ENCODE measurements at regions not wholly inside any gene's neighbourhood (a gene's known extent, or its start where the extent isn't known, plus 50 kb on each side); places are given as distances from the start of the nearest gene placed in this dataset.

- H3K9me3 ChIP-seq (ENCODE audit: low read length): no peaks in the 10 kb centered on the region
- H2AFZ ChIP-seq (ENCODE audit: low read depth, low read length): no peak overlapping the region
- no peaks in the 10 kb centered on the region for H3K27me3 ChIP-seq (ENCODE audit: insufficient read depth, low read length)
- H3K36me3 ChIP-seq (ENCODE audit: insufficient read depth, low read length): no peaks in the 10 kb centered on the region
- no peak overlapping the region for H3K4me3 ChIP-seq (ENCODE audit: low read length)
- H3K4me1 ChIP-seq (ENCODE audit: insufficient read depth, low read length): no peaks in the 10 kb centered on the region
Measured at GRCh38 chr5:3251784-3252183, 343.8 kb upstream of the IRX1 start.

- Histone ChIP-seq H3K4me3 (ENCODE audit: low read length) (no peak overlapping the region), H2AFZ (ENCODE audit: low read depth, low read length) (no peak overlapping the region), H3K36me3 (ENCODE audit: insufficient read depth, low read length) (no peaks in the 10 kb centered on the region), H3K27me3 (ENCODE audit: insufficient read depth, low read length) (no peaks in the 10 kb centered on the region), H3K9me3 (ENCODE audit: low read length) (no peaks in the 10 kb centered on the region), H3K4me1 (ENCODE audit: insufficient read depth, low read length) (no peaks in the 10 kb centered on the region)
Measured at GRCh38 chr5:3249401-3249800, 346.2 kb upstream of the IRX1 start.

- Histone ChIP-seq H3K4me3 (ENCODE audit: low read length) (no peak overlapping the region), H3K9me3 (ENCODE audit: low read length) (no peaks in the 10 kb centered on the region), H3K4me1 (ENCODE audit: insufficient read depth, low read length) (no peaks in the 10 kb centered on the region), H3K36me3 (ENCODE audit: insufficient read depth, low read length) (no peaks in the 10 kb centered on the region), H2AFZ (ENCODE audit: low read depth, low read length) (no peak overlapping the region), H3K27me3 (ENCODE audit: insufficient read depth, low read length) (no peaks in the 10 kb centered on the region)
Measured at GRCh38 chr5:3237276-3237868, 358.3 kb upstream of the IRX1 start.

GRCh38 chr5:3234566-3234965 lies 361.1 kb upstream of the IRX1 start:
- Histone ChIP-seq H3K4me1 (ENCODE audit: insufficient read depth, low read length) (no peaks in the 10 kb centered on the region), H3K9me3 (ENCODE audit: low read length) (no peaks in the 10 kb centered on the region), H3K27me3 (ENCODE audit: insufficient read depth, low read length) (no peaks in the 10 kb centered on the region), H2AFZ (ENCODE audit: low read depth, low read length) (no peak overlapping the region), H3K4me3 (ENCODE audit: low read length) (no peak overlapping the region), H3K36me3 (ENCODE audit: insufficient read depth, low read length) (no peaks in the 10 kb centered on the region)

- Histone ChIP-seq H3K4me3 (ENCODE audit: low read length) (no peak overlapping the region), H2AFZ (ENCODE audit: low read depth, low read length) (no peak overlapping the region), H3K9me3 (ENCODE audit: low read length) (no peaks in the 10 kb centered on the region), H3K27me3 (ENCODE audit: insufficient read depth, low read length) (no peaks in the 10 kb centered on the region), H3K36me3 (ENCODE audit: insufficient read depth, low read length) (no peaks in the 10 kb centered on the region), H3K4me1 (ENCODE audit: insufficient read depth, low read length) (peaks cover 11% of the 10 kb centered on the region)
Measured at GRCh38 chr5:3230941-3231340, 364.7 kb upstream of the IRX1 start.

GRCh38 chr5:3230254-3230653 lies 365.4 kb upstream of the IRX1 start:
- Histone ChIP-seq H2AFZ (ENCODE audit: low read depth, low read length) (no peak overlapping the region), H3K4me3 (ENCODE audit: low read length) (no peak overlapping the region), H3K9me3 (ENCODE audit: low read length) (no peaks in the 10 kb centered on the region), H3K27me3 (ENCODE audit: insufficient read depth, low read length) (no peaks in the 10 kb centered on the region), H3K4me1 (ENCODE audit: insufficient read depth, low read length) (peaks cover 13% of the 10 kb centered on the region), H3K36me3 (ENCODE audit: insufficient read depth, low read length) (no peaks in the 10 kb centered on the region)

GRCh38 chr5:3226196-3226920 lies 369.3 kb upstream of the IRX1 start:
- H3K4me1 ChIP-seq (ENCODE audit: insufficient read depth, low read length): peaks cover 13% of the 10 kb centered on the region
- no peak overlapping the region for H2AFZ ChIP-seq (ENCODE audit: low read depth, low read length)
- no peaks in the 10 kb centered on the region for H3K9me3 ChIP-seq (ENCODE audit: low read length)
- H3K4me3 ChIP-seq (ENCODE audit: low read length): no peak overlapping the region
- H3K27me3 ChIP-seq (ENCODE audit: insufficient read depth, low read length): no peaks in the 10 kb centered on the region
- no peaks in the 10 kb centered on the region for H3K36me3 ChIP-seq (ENCODE audit: insufficient read depth, low read length)

- no peaks in the 10 kb centered on the region for H3K9me3 ChIP-seq (ENCODE audit: low read length)
- H3K4me1 ChIP-seq (ENCODE audit: insufficient read depth, low read length): peaks cover 13% of the 10 kb centered on the region
- H3K27me3 ChIP-seq (ENCODE audit: insufficient read depth, low read length): no peaks in the 10 kb centered on the region
- H3K36me3 ChIP-seq (ENCODE audit: insufficient read depth, low read length): no peaks in the 10 kb centered on the region
- H2AFZ ChIP-seq (ENCODE audit: low read depth, low read length): no peak overlapping the region
- H3K4me3 ChIP-seq (ENCODE audit: low read length): no peak overlapping the region
Measured at GRCh38 chr5:3225201-3225960, 370.3 kb upstream of the IRX1 start.

GRCh38 chr5:3222924-3223323 lies 372.7 kb upstream of the IRX1 start:
- Histone ChIP-seq H2AFZ (ENCODE audit: low read depth, low read length) (no peak overlapping the region), H3K36me3 (ENCODE audit: insufficient read depth, low read length) (no peaks in the 10 kb centered on the region), H3K4me3 (ENCODE audit: low read length) (no peak overlapping the region), H3K27me3 (ENCODE audit: insufficient read depth, low read length) (no peaks in the 10 kb centered on the region), H3K9me3 (ENCODE audit: low read length) (no peaks in the 10 kb centered on the region), H3K4me1 (ENCODE audit: insufficient read depth, low read length) (peaks cover 13% of the 10 kb centered on the region)

GRCh38 chr5:3221432-3221831 lies 374.2 kb upstream of the IRX1 start:
- H3K4me1 ChIP-seq (ENCODE audit: insufficient read depth, low read length): peaks cover 7% of the 10 kb centered on the region
- H3K36me3 ChIP-seq (ENCODE audit: insufficient read depth, low read length): no peaks in the 10 kb centered on the region
- H3K4me3 ChIP-seq (ENCODE audit: low read length): no peak overlapping the region
- H2AFZ ChIP-seq (ENCODE audit: low read depth, low read length): no peak overlapping the region
- no peaks in the 10 kb centered on the region for H3K9me3 ChIP-seq (ENCODE audit: low read length)
- H3K27me3 ChIP-seq (ENCODE audit: insufficient read depth, low read length): no peaks in the 10 kb centered on the region

GRCh38 chr5:3220638-3221288 lies 374.9 kb upstream of the IRX1 start:
- H3K4me3 ChIP-seq (ENCODE audit: low read length): no peak overlapping the region
- H2AFZ ChIP-seq (ENCODE audit: low read depth, low read length): no peak overlapping the region
- H3K4me1 ChIP-seq (ENCODE audit: insufficient read depth, low read length): peaks cover under 1% of the 10 kb centered on the region
- H3K36me3 ChIP-seq (ENCODE audit: insufficient read depth, low read length): no peaks in the 10 kb centered on the region
- H3K9me3 ChIP-seq (ENCODE audit: low read length): no peaks in the 10 kb centered on the region
- H3K27me3 ChIP-seq (ENCODE audit: insufficient read depth, low read length): no peaks in the 10 kb centered on the region

GRCh38 chr5:3220201-3220600 lies 375.4 kb upstream of the IRX1 start:
- Histone ChIP-seq H3K27me3 (ENCODE audit: insufficient read depth, low read length) (no peaks in the 10 kb centered on the region), H3K9me3 (ENCODE audit: low read length) (no peaks in the 10 kb centered on the region), H3K4me1 (ENCODE audit: insufficient read depth, low read length) (no peaks in the 10 kb centered on the region), H3K36me3 (ENCODE audit: insufficient read depth, low read length) (no peaks in the 10 kb centered on the region), H3K4me3 (ENCODE audit: low read length) (no peak overlapping the region), H2AFZ (ENCODE audit: low read depth, low read length) (no peak overlapping the region)

Data from neuron (in vitro differentiated cells).